ENCODE measurements at regions not wholly inside any gene's neighbourhood (a gene's known extent, or its start where the extent isn't known, plus 50 kb on each side); places are given as distances from the start of the nearest gene placed in this dataset.

GRCh38 chr1:199616947-199617346 is 410.6 kb upstream of the NR5A2 start:
- no peak for TF ChIP-seq JUNB (IDR thresholded peaks at IDR 0.05)
- no peak for TF ChIP-seq CTCF (IDR thresholded peaks at IDR 0.05 in 2 of 3, conservative IDR thresholded peaks at IDR 0.05 in 1 of 3; ENCODE audit: control insufficient read depth in 2 of 3, extremely low read depth in 1 of 3, insufficient read depth in 1 of 3, low read depth in 3 of 3, low read length in 3 of 3)
- TF ChIP-seq USF1 (IDR thresholded peaks at IDR 0.05; ENCODE audit: borderline replicate concordance, extremely low read length, insufficient read depth, low read depth, low read length) = no peak
- no peak for TF ChIP-seq NFXL1 (IDR thresholded peaks at IDR 0.05; ENCODE audit: borderline replicate concordance)
- no peak for TF ChIP-seq ZSCAN29 (IDR thresholded peaks at IDR 0.05)
- TF ChIP-seq EGR1 (IDR thresholded peaks at IDR 0.05; ENCODE audit: borderline replicate concordance in 1 of 2, low read depth in 2 of 2, low read length in 2 of 2) = no peak
- no peak for TF ChIP-seq TAF1 (IDR thresholded peaks at IDR 0.05; ENCODE audit: borderline replicate concordance, low read depth, low read length)
- no peak for TF ChIP-seq EP300 (IDR thresholded peaks at IDR 0.05; ENCODE audit: borderline replicate concordance in 1 of 2, control insufficient read depth in 1 of 2, low read depth in 2 of 2, low read length in 2 of 2)
- no peak for TF ChIP-seq GATAD2B (conservative IDR thresholded peaks at IDR 0.05; ENCODE audit: low read depth)
- TF ChIP-seq MYC (IDR thresholded peaks at IDR 0.05; ENCODE audit: insufficient read depth, insufficient read length, insufficient replicate concordance, low read length, severe bottlenecking) = no peak
- no peak for TF ChIP-seq FOS (IDR thresholded peaks at IDR 0.05; ENCODE audit: borderline replicate concordance, extremely low read depth, insufficient read length)
